ENCODE measurements at regions not wholly inside any gene's neighbourhood (a gene's known extent, or its start where the extent isn't known, plus 50 kb on each side); places are given as distances from the start of the nearest gene placed in this dataset.

GRCh38 chr12:126483145-126484068 lies 1418.2 kb downstream of the AACS start:
- no peaks in the 10 kb centered on the region for H3K36me3 ChIP-seq (ENCODE audit: control insufficient read depth, insufficient read depth, low read length)
- no peak for TF ChIP-seq CTCF (IDR thresholded peaks at IDR 0.05; ENCODE audit: insufficient read depth, low read length, poor library complexity, severe bottlenecking)
- DNase-seq (ENCODE audit: extremely low read depth, insufficient read length) = no peak
- no peak overlapping the region for H3K4me3 ChIP-seq (replicated peaks; ENCODE audit: low read depth, low read length)
- no peaks in the 10 kb centered on the region for H3K27me3 ChIP-seq (replicated peaks; ENCODE audit: control insufficient read depth, insufficient read depth, low read length)

- Histone ChIP-seq H3K27me3 (replicated peaks; ENCODE audit: control insufficient read depth, insufficient read depth, low read length) (no peaks in the 10 kb centered on the region), H3K4me3 (replicated peaks; ENCODE audit: low read depth, low read length) (no peak overlapping the region), H3K36me3 (ENCODE audit: control insufficient read depth, insufficient read depth, low read length) (no peaks in the 10 kb centered on the region)
- no peak for DNase-seq (ENCODE audit: extremely low read depth, insufficient read length)
- no peak for TF ChIP-seq CTCF (IDR thresholded peaks at IDR 0.05; ENCODE audit: insufficient read depth, low read length, poor library complexity, severe bottlenecking)
Measured at GRCh38 chr12:126487431-126487980, 1422.3 kb downstream of the AACS start.

GRCh38 chr12:126488806-126489205 lies 1423.6 kb downstream of the AACS start:
- Histone ChIP-seq H3K4me3 (replicated peaks; ENCODE audit: low read depth, low read length) (no peak overlapping the region), H3K27me3 (replicated peaks; ENCODE audit: control insufficient read depth, insufficient read depth, low read length) (no peaks in the 10 kb centered on the region), H3K36me3 (ENCODE audit: control insufficient read depth, insufficient read depth, low read length) (no peaks in the 10 kb centered on the region)
- no peak for TF ChIP-seq CTCF (IDR thresholded peaks at IDR 0.05; ENCODE audit: insufficient read depth, low read length, poor library complexity, severe bottlenecking)
- DNase-seq (ENCODE audit: extremely low read depth, insufficient read length) = no peak

GRCh38 chr12:126492181-126492580 lies 1426.9 kb downstream of the AACS start:
- Histone ChIP-seq H3K27me3 (replicated peaks; ENCODE audit: control insufficient read depth, insufficient read depth, low read length) (no peaks in the 10 kb centered on the region), H3K4me3 (replicated peaks; ENCODE audit: low read depth, low read length) (no peak overlapping the region), H3K36me3 (ENCODE audit: control insufficient read depth, insufficient read depth, low read length) (no peaks in the 10 kb centered on the region)
- no peak for TF ChIP-seq CTCF (IDR thresholded peaks at IDR 0.05; ENCODE audit: insufficient read depth, low read length, poor library complexity, severe bottlenecking)
- DNase-seq (ENCODE audit: extremely low read depth, insufficient read length) = no peak

- DNase-seq (ENCODE audit: extremely low read depth, insufficient read length) = no peak
- no peak overlapping the region for H3K4me3 ChIP-seq (replicated peaks; ENCODE audit: low read depth, low read length)
Measured at GRCh38 chr12:126493366-126494108, 1428.3 kb downstream of the AACS start.

More at GRCh38 chr12:126493366-126494108, 1428.3 kb downstream of the AACS start:
- no peaks in the 10 kb centered on the region for H3K36me3 ChIP-seq (ENCODE audit: control insufficient read depth, insufficient read depth, low read length)
- H3K27me3 ChIP-seq (replicated peaks; ENCODE audit: control insufficient read depth, insufficient read depth, low read length) = no peaks in the 10 kb centered on the region
- TF ChIP-seq CTCF (IDR thresholded peaks at IDR 0.05; ENCODE audit: insufficient read depth, low read length, poor library complexity, severe bottlenecking) = no peak

Measured in GM06990 (cell line).